PC-3 (cell line): ENCODE measurements at regions not wholly inside any gene's neighbourhood (a gene's known extent, or its start where the extent isn't known, plus 50 kb on each side); places are given as distances from the start of the nearest gene placed in this dataset.

Experiments used
- CTCF ChIP-seq: fragments of 300-600 bp; sonication (generic); conservative IDR thresholded peaks from 2 replicates; pipeline ENCODE4 v1.5.1; 2017; ENCODE audit warnings: antibody characterized with exemption, low read depth, mild to moderate bottlenecking, low read length
- EZH2 ChIP-seq: fragments of 300-600 bp; sonication (generic); IDR thresholded peaks from one replicate; pipeline ENCODE4 v1.6.1; 2017; ENCODE audit warnings: antibody characterized with exemption, mild to moderate bottlenecking, low read length; ENCODE audit not compliant: unreplicated experiment
- EZH2phosphoT487 ChIP-seq: fragments of 300-600 bp; sonication (generic); IDR thresholded peaks from 2 replicates; pipeline ENCODE4 v1.6.1; 2018; ENCODE audit warnings: mild to moderate bottlenecking, antibody characterized with exemption, low read length, borderline replicate concordance

GRCh38 chr9:111263116-111263515 is 66.9 kb downstream of the OR2K2 start:
- no peak for TF ChIP-seq CTCF
- TF ChIP-seq EZH2phosphoT487, result no peak
- no peak for TF ChIP-seq EZH2
